BJ (cell line): ENCODE measurements at regions not wholly inside any gene's neighbourhood (a gene's known extent, or its start where the extent isn't known, plus 50 kb on each side); places are given as distances from the start of the nearest gene placed in this dataset.

ENCODE experiments used
- CTCF ChIA-PET: fragments of 350-600 bp; formaldehyde crosslinking; extraction: SDS; loops from one replicate; lab custom pipeline; 2021; ENCODE audit warnings: antibody characterized with exemption, inconsistent platforms; lab: Yijun Ruan, JAX
- POLR2A ChIA-PET: fragments of 300-600 bp; sonication (Branson Sonifier 250); formaldehyde crosslinking; extraction: SDS; loops from one replicate; lab custom pipeline; 2021; ENCODE audit warnings: antibody characterized with exemption; lab: Charles Lee
- DNase-seq: peaks from one replicate; pipeline ENCODE4 v3.0.0-alpha.2; 2011; ENCODE audit warnings: low read depth
- H3K27me3 ChIP-seq: 2 replicates; pipeline ENCODE4 v1.6.0; 2011; ENCODE audit warnings: low read length; ENCODE audit not compliant: control insufficient read depth, insufficient read depth
- H3K36me3 ChIP-seq: 2 replicates; pipeline ENCODE4 v1.5.1; 2011; ENCODE audit warnings: low read length; ENCODE audit not compliant: control insufficient read depth, insufficient read depth
- H3K4me3 ChIP-seq: 2 replicates; pipeline ENCODE4 v1.5.1; 2011; ENCODE audit warnings: low read depth, mild to moderate bottlenecking, control low read depth, low read length
- CTCF ChIP-seq: IDR thresholded peaks from 2 replicates; pipeline ENCODE4 v1.5.1; 2011; ENCODE audit warnings: low read depth, mild to moderate bottlenecking, control low read depth, inconsistent platforms, low read length, moderate library complexity; ENCODE audit not compliant: insufficient read depth

GRCh38 chr18:41266204-41266603 lies 688.8 kb upstream of the PIK3C3 start:
- ChIA-PET CTCF (no interaction called here), POLR2A (no interaction called here)
- TF ChIP-seq CTCF, result no peak
- DNase-seq, result no peak
- H3K36me3 ChIP-seq, result no peaks in the 10 kb centered on the region
- H3K4me3 ChIP-seq, result no peak overlapping the region
- H3K27me3 ChIP-seq, result no peaks in the 10 kb centered on the region

GRCh38 chr18:41265047-41265446 lies 690.0 kb upstream of the PIK3C3 start:
- ChIA-PET POLR2A (no interaction called here), CTCF (no interaction called here)
- no peaks in the 10 kb centered on the region for H3K27me3 ChIP-seq
- no peaks in the 10 kb centered on the region for H3K36me3 ChIP-seq
- no peak for DNase-seq
- no peak for TF ChIP-seq CTCF
- H3K4me3 ChIP-seq, result no peak overlapping the region

- Histone ChIP-seq H3K4me3 (no peak overlapping the region), H3K27me3 (no peaks in the 10 kb centered on the region), H3K36me3 (no peaks in the 10 kb centered on the region)
- no peak for TF ChIP-seq CTCF
- ChIA-PET CTCF (no interaction called here), POLR2A (no interaction called here)
- DNase-seq, result no peak
Observed at GRCh38 chr18:41263956-41264355, 691.1 kb upstream of the PIK3C3 start.

DNA sequence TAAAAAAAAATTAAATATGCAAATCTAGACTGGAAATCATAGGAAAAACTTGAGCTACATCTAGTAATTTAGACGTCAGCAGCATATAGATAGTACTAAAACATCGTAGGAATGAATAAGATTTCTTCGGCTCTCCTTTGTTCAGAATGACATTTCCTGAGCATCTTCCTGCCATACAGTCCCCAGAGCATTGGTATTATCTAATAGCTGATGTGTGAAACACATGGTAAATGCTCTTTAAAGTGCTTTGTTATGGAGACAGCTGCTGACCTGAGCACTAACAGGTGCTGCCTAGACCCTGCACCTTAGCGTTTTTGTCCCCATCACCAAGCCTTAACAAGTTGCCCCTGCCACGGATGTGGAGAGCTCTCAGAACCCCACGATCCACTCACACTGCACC lies 692.3 kb upstream of the PIK3C3 start:
- H3K4me3 ChIP-seq, result no peak overlapping the region
- no peak for TF ChIP-seq CTCF
- H3K36me3 ChIP-seq, result no peaks in the 10 kb centered on the region
- H3K27me3 ChIP-seq, result no peaks in the 10 kb centered on the region
- ChIA-PET CTCF (interaction anchor here (1.3 kb wide), 1 partner anchor 14 kb away, joined by 3 read pairs; no protein-coding TSS in a partner anchor), POLR2A (no interaction called here)
- no peak for DNase-seq

- DNase-seq, result no peak
- no peak for TF ChIP-seq CTCF
- Histone ChIP-seq H3K4me3 (no peak overlapping the region), H3K27me3 (no peaks in the 10 kb centered on the region), H3K36me3 (no peaks in the 10 kb centered on the region)
- POLR2A ChIA-PET, result no interaction called here
- CTCF ChIA-PET, result no interaction called here
Observed at GRCh38 chr18:41244591-41245037, 710.4 kb upstream of the PIK3C3 start.
